Vagina (tissue), 2 donors: ENCODE measurements at regions not wholly inside any gene's neighbourhood (a gene's known extent, or its start where the extent isn't known, plus 50 kb on each side); places are given as distances from the start of the nearest gene placed in this dataset.
"Not testable (repeated sequence)": the region's sequence is repeated elsewhere in the genome, so short reads cannot be mapped to it uniquely, and the experiment has no call there.

Source experiments
- DNase-seq, 2 donors: peaks; one replicate each; pipeline ENCODE4 v3.0.0-alpha.2; 2017; ENCODE audit errors: extremely low spot score in 2 of 2
- H3K27ac ChIP-seq: fragments of 200-600 bp; sonication (generic); one replicate; pipeline ENCODE4 v1.5.1; 2019
- H3K27me3 ChIP-seq: fragments of 200-600 bp; sonication (generic); one replicate; pipeline ENCODE4 v1.5.1; 2019
- H3K36me3 ChIP-seq, 2 donors: fragments of 200-600 bp; sonication (generic); one replicate each; pipeline ENCODE4 v1.5.1; 2017 to 2019
- H3K4me1 ChIP-seq: fragments of 200-600 bp; sonication (generic); one replicate; pipeline ENCODE4 v1.5.1; 2019
- H3K4me3 ChIP-seq, 2 donors: fragments of 200-600 bp; sonication (generic); 1 replicate in 1 of 2; 2 replicates in 1 of 2; pipeline ENCODE4 v1.5.1; 2016 to 2019
- H3K9me3 ChIP-seq: fragments of 200-600 bp; sonication (generic); one replicate; pipeline ENCODE4 v1.5.1; 2019
- POLR2A ChIP-seq, 2 donors: fragments of 450-650 bp; IDR thresholded peaks; one replicate each; pipeline ENCODE4 v1.6.1; 2017; ENCODE audit warnings: antibody characterized with exemption in 2 of 2, mild to moderate bottlenecking in 2 of 2, moderate library complexity in 2 of 2
- POLR2AphosphoS5 ChIP-seq, 2 donors: sonication (generic); formaldehyde crosslinking; IDR thresholded peaks; one replicate each; pipeline ENCODE4 v1.9.0; 2017; ENCODE audit warnings: antibody characterized with exemption in 2 of 2, mild to moderate bottlenecking in 2 of 2, low read depth in 1 of 2; ENCODE audit not compliant: insufficient read depth in 1 of 2
- intact Hi-C: fragments of 100-400 bp; cut with DNase I; formaldehyde crosslinking; loops from one replicate; pipeline ENCODE4 v1.15.1; 2023
- TF ChIP-seq, protein P1 (sequence below), 3 experiments: fragments of 450-650 bp in 2 of 3; fragments of 200-600 bp in 1 of 3; sonication (generic) in 1 of 3; IDR thresholded peaks; one replicate each; pipeline ENCODE4 v1.5.1; 2017 to 2019; ENCODE audit warnings: antibody characterized with exemption in 3 of 3, mild to moderate bottlenecking in 2 of 3, moderate library complexity in 2 of 3

DNA sequence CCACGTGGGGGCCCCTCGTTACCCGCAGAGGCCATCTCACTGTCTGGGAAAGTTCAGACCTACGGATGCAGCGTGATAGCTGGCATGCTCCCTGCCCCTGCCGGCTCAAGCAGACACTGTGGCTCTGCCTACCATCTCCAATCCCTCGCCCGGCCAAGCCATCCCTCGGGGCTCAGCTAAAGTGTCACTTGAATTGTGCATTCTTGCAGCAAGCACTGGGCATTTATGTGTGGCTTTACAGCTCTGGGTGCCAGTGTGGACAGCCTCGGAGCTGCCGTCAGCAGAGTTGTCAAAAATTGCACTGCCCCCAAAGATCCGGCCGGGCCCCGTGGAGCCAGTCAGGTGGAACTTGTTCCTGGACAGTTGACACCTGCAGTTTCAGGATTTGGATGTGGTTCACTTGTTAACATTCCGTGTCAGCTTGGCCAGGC is 75.0 kb upstream of the FGF3 start:
- Histone ChIP-seq H3K9me3 (no peaks in the 10 kb centered on the region), H3K27me3 (no peaks in the 10 kb centered on the region), H3K27ac (no peak overlapping the region), H3K36me3 (no peaks in the 10 kb centered on the region), H3K4me1 (no peaks in the 10 kb centered on the region), H3K4me3 (no peak overlapping the region)
- intact Hi-C loops, result no loop called here
- TF ChIP-seq POLR2A (IDR thresholded peaks at IDR 0.05) (no peak), POLR2AphosphoS5 (IDR thresholded peaks at IDR 0.05; ENCODE audit: insufficient read depth in 1 of 2, low read depth in 1 of 2) (no peak)
- TF ChIP-seq, protein P1, sequence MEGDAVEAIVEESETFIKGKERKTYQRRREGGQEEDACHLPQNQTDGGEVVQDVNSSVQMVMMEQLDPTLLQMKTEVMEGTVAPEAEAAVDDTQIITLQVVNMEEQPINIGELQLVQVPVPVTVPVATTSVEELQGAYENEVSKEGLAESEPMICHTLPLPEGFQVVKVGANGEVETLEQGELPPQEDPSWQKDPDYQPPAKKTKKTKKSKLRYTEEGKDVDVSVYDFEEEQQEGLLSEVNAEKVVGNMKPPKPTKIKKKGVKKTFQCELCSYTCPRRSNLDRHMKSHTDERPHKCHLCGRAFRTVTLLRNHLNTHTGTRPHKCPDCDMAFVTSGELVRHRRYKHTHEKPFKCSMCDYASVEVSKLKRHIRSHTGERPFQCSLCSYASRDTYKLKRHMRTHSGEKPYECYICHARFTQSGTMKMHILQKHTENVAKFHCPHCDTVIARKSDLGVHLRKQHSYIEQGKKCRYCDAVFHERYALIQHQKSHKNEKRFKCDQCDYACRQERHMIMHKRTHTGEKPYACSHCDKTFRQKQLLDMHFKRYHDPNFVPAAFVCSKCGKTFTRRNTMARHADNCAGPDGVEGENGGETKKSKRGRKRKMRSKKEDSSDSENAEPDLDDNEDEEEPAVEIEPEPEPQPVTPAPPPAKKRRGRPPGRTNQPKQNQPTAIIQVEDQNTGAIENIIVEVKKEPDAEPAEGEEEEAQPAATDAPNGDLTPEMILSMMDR (IDR thresholded peaks at IDR 0.05), result no peak
- DNase-seq, result no peak

DNA sequence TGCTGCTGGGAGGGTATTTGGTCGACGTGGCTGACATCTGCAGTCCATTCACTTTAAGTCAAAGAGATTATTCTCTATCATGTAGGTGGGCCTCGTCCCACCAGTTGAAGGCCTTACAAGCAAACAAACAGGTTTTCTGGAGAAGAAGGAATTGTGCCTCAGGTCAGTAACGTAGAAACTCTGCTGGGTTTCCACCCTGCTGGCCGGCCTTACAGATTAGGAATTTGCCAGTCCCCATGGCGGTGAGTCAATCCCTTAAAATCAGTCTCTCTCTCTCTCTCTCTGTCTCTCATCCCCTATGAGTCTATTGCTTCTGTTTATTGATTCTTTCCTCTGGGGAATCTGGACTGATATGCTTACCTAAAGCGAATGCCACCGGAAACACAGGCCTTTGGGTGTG is 75.4 kb upstream of the FGF3 start:
- Histone ChIP-seq H3K27ac (no peak overlapping the region), H3K4me3 (no peak overlapping the region), H3K27me3 (no peaks in the 10 kb centered on the region), H3K9me3 (no peaks in the 10 kb centered on the region), H3K36me3 (no peaks in the 10 kb centered on the region), H3K4me1 (no peaks in the 10 kb centered on the region)
- TF ChIP-seq, protein P1 (IDR thresholded peaks at IDR 0.05), result no peak
- TF ChIP-seq POLR2AphosphoS5 (IDR thresholded peaks at IDR 0.05; ENCODE audit: insufficient read depth in 1 of 2, low read depth in 1 of 2) (no peak), POLR2A (IDR thresholded peaks at IDR 0.05) (no peak)
- DNase-seq, result no peak
- intact Hi-C loops, result no loop called here

DNA sequence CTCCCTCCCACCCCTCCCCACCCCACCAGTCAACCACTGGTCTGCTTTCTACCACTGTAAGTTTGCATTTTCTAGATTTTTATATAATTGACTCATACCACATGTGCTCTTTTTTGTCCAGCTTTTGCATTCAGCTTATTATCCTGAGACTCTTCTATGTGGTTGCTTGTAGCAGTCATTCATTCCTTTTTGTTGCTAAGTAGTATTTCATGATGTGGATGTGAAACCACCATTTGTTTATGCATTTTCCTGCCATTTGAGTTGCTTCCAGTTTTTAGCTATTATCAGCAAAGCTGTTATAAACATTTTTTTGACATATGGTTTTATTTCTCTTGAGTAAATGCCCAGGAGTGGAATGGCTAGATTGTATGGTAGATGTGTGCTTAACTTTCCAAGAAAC is 77.0 kb upstream of the FGF3 start:
- Histone ChIP-seq H3K27me3 (no peaks in the 10 kb centered on the region), H3K4me3 (no peak overlapping the region), H3K36me3 (no peaks in the 10 kb centered on the region), H3K4me1 (no peaks in the 10 kb centered on the region), H3K9me3 (no peaks in the 10 kb centered on the region), H3K27ac (no peak overlapping the region)
- intact Hi-C loops, result no loop called here
- TF ChIP-seq POLR2A (IDR thresholded peaks at IDR 0.05) (no peak), POLR2AphosphoS5 (IDR thresholded peaks at IDR 0.05; ENCODE audit: insufficient read depth in 1 of 2, low read depth in 1 of 2) (no peak)
- TF ChIP-seq, protein P1 (IDR thresholded peaks at IDR 0.05), result no peak
- DNase-seq, result no peak

DNA sequence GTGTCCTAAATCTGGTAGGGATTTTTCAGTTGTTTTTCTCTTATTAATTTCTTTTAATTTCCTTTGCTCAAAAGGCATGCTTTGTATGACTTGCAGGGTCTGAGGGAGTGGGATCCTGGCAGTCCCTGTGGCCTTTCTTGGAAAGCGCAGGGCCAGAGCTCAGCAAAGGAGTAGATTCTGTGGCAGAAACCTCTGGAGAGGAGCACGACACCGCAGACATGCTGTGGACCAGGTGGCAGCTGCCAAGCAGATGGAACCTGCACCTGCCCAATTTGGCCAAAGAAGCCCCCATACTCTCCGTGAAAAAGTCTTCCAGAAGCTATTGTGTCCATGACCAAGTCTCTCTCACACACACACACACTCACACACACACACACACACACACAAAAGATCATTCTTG is 78.9 kb upstream of the FGF3 start:
- intact Hi-C loops, result no loop called here
- Histone ChIP-seq H3K27ac (no peak overlapping the region), H3K27me3 (no peaks in the 10 kb centered on the region), H3K4me3 (no peak overlapping the region), H3K4me1 (no peaks in the 10 kb centered on the region), H3K36me3 (no peaks in the 10 kb centered on the region), H3K9me3 (no peaks in the 10 kb centered on the region)
- DNase-seq, result no peak
- TF ChIP-seq POLR2A (IDR thresholded peaks at IDR 0.05) (no peak), POLR2AphosphoS5 (IDR thresholded peaks at IDR 0.05; ENCODE audit: insufficient read depth in 1 of 2, low read depth in 1 of 2) (no peak)
- TF ChIP-seq, protein P1 (IDR thresholded peaks at IDR 0.05), result no peak

DNA sequence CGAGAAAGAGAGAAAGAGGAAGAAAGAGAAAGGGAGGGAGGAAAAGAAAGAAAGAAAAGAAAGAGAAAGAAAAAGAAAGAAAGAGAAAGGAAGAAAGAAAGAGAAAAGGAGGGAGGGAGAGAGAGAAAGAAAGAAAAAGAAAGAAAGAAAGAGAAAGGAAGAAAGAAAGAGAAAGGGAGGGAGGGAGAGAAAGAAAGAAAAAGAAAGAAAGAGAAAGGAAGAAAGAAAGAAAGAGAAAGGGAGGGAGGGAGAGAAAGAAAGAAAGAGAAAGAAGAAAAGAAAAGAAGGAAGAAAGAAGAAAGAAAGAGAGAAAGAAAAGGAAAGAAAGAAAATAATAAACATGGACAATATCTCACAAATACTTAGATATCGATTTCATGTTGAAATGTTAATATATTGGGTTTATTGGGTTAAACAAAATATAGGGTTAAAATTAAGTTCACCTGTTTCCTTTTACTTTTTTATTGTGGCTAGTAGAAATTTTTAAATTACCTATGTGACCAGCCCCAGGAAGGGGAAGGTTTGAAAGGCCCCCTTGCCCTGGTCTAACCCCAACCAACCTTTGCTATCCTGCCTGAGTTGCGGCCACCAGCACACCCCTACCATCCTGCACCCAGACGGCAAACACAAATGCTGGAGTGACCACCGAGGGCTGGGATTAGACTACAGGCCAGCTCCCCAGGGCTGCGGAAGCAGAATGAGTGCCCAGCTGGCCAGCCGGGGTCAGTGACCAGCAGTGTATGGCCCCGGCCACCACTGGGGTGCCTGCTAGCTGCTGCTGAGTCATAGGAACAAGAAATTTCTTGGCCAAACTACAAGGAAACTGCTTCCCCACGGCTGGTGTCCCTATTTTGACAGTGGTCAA is 81.0 kb upstream of the FGF3 start:
- Histone ChIP-seq H3K4me1 (no peaks in the 10 kb centered on the region), H3K27me3 (no peaks in the 10 kb centered on the region), H3K9me3 (no peaks in the 10 kb centered on the region), H3K4me3 (no peak overlapping the region), H3K36me3 (no peaks in the 10 kb centered on the region), H3K27ac (no peak overlapping the region)
- intact Hi-C loops, result loop anchor here (5.0 kb wide), 1 partner anchor 208 kb away; no protein-coding TSS in a partner anchor
- DNase-seq, result no peak
- TF ChIP-seq, protein P1 (IDR thresholded peaks at IDR 0.05), result no peak
- TF ChIP-seq POLR2A (IDR thresholded peaks at IDR 0.05), result no peak
- TF ChIP-seq POLR2AphosphoS5 (IDR thresholded peaks at IDR 0.05; ENCODE audit: insufficient read depth in 1 of 2, low read depth in 1 of 2), result no peak

DNA sequence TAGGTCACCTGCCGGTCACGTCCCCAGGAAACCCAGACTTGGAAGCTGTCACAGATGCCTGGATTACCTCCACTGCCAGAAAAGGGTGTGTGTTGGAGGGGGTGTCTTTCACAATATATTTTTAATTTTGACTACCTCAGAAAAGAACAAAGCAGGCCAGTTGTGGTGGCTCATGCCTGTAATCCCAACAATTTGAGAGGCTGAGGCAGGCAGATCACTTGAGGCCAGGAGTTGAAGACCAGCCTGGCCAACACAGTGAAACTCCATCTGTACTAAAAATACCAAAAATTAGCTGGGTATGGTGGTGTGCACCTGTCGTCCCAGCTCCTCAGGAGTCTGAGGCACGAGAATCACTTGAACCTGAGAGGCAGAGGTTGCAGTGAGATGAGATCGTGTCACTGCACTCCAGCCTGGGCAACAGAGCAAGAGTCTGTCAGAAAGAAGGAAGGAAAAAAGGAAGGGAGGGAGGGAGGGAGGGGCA is 81.6 kb upstream of the FGF3 start:
- intact Hi-C loops, result loop anchor here (5.0 kb wide), 1 partner anchor 209 kb away; no protein-coding TSS in a partner anchor
- H3K27ac ChIP-seq, H3K4me1 ChIP-seq, H3K9me3 ChIP-seq, H3K4me3 ChIP-seq, H3K36me3 ChIP-seq, H3K27me3 ChIP-seq, DNase-seq: not testable (repeated sequence)
